GM13976 (cell line): ENCODE measurements at regions not wholly inside any gene's neighbourhood (a gene's known extent, or its start where the extent isn't known, plus 50 kb on each side); places are given as distances from the start of the nearest gene placed in this dataset.

ENCODE experiments used
- DNase-seq: peaks from one replicate; pipeline ENCODE4 v3.0.0; 2012; ENCODE audit warnings: low spot score
- CTCF ChIP-seq: IDR thresholded peaks from 2 replicates; pipeline ENCODE4 v1.5.1; 2012; ENCODE audit warnings: borderline replicate concordance, mild to moderate bottlenecking; ENCODE audit not compliant: insufficient read depth; ENCODE audit errors: extremely low read depth, missing control alignments, control extremely low read depth
- in situ Hi-C: fragments of 300-500 bp; cut with MboI; formaldehyde crosslinking; loops from one replicate; pipeline ENCODE4 v1.12.0; 2022; ENCODE audit warnings: low sequenced_read_pairs, mixed read lengths, inconsistent platforms; ENCODE audit not compliant: unreplicated experiment

- no peak for TF ChIP-seq CTCF
- in situ Hi-C loops: no loop called here
- no peak for DNase-seq
Measured at GRCh38 chr5:67286006-67286405, 89.4 kb upstream of the CD180 start.

GRCh38 chr5:67283988-67284487 lies 87.4 kb upstream of the CD180 start:
- no peak for DNase-seq
- in situ Hi-C loops: no loop called here
- no peak for TF ChIP-seq CTCF

GRCh38 chr5:67283275-67283987 lies 86.8 kb upstream of the CD180 start:
- no peak for DNase-seq
- in situ Hi-C loops: no loop called here
- no peak for TF ChIP-seq CTCF

- TF ChIP-seq CTCF: no peak
- no peak for DNase-seq
- in situ Hi-C loops: no loop called here
Measured at GRCh38 chr5:67281874-67282273, 85.3 kb upstream of the CD180 start.

- no peak for DNase-seq
- no peak for TF ChIP-seq CTCF
- in situ Hi-C loops: no loop called here
Measured at GRCh38 chr5:67273689-67274356, 77.2 kb upstream of the CD180 start.

GRCh38 chr5:67272453-67273130 lies 76.0 kb upstream of the CD180 start:
- TF ChIP-seq CTCF: no peak
- in situ Hi-C loops: no loop called here
- DNase-seq: no peak
